C4-2B (cell line): ENCODE measurements at regions not wholly inside any gene's neighbourhood (a gene's known extent, or its start where the extent isn't known, plus 50 kb on each side); places are given as distances from the start of the nearest gene placed in this dataset.

Experiments used
- H3K27ac ChIP-seq: fragments of 450-650 bp; 2 replicates; pipeline ENCODE4 v1.5.1; 2017
- ZFX ChIP-seq: fragments of 450-650 bp; IDR thresholded peaks from 2 replicates; pipeline ENCODE4 v1.6.1; 2017
- TF ChIP-seq, protein P1 (sequence below): fragments of 450-650 bp; conservative IDR thresholded peaks from 2 replicates; pipeline ENCODE4 v1.5.1; 2017; ENCODE audit warnings: mild to moderate bottlenecking

DNA sequence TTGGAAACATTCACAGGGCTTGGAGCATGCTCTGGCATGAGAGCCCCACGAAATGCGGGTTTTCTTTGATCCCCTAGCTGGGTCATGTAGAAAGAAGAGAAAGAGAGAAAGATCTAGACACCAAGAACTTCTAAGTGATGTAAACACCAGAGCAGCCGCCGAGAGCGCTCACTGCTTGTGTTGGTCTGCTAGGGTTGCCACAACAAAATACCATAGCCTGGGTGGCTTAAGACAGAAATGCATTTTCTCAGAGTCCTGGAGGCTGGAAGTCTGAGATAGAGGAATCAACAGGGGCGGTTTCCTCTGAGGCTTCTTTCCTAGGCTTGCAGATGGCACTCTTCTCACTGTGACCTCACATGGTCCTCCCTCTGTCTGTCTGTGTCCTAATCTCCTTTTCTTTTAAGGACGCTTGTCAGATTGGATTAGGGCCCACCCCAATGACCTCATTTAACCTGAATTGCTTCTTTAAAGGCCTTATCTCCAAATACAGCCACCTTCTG lies 139.5 kb downstream of the CYLD start:
- no peak overlapping the region for H3K27ac ChIP-seq
- TF ChIP-seq, protein P1, sequence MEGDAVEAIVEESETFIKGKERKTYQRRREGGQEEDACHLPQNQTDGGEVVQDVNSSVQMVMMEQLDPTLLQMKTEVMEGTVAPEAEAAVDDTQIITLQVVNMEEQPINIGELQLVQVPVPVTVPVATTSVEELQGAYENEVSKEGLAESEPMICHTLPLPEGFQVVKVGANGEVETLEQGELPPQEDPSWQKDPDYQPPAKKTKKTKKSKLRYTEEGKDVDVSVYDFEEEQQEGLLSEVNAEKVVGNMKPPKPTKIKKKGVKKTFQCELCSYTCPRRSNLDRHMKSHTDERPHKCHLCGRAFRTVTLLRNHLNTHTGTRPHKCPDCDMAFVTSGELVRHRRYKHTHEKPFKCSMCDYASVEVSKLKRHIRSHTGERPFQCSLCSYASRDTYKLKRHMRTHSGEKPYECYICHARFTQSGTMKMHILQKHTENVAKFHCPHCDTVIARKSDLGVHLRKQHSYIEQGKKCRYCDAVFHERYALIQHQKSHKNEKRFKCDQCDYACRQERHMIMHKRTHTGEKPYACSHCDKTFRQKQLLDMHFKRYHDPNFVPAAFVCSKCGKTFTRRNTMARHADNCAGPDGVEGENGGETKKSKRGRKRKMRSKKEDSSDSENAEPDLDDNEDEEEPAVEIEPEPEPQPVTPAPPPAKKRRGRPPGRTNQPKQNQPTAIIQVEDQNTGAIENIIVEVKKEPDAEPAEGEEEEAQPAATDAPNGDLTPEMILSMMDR, result no peak
- no peak for TF ChIP-seq ZFX

DNA sequence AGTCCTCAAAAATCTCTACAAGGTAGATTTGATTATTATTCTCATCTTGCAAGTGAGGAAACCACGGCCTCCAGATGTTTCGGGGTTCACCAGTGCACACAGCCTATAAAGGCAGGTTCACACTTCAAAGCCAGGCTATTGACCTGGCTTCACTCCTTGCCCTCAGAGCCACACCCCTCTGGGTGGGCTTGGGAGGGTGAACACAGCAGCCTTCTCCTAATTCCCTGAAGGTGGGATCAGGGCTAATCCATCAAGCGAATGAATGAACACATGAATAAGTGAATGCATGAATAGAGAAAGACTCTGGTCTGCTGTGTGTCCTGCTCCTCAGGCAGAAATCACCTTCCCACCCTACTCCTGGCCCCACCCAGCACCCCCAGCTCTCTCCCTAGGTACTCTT lies 139.0 kb downstream of the CYLD start:
- H3K27ac ChIP-seq, result no peak overlapping the region
- TF ChIP-seq ZFX, result no peak
- TF ChIP-seq, protein P1, result no peak

DNA sequence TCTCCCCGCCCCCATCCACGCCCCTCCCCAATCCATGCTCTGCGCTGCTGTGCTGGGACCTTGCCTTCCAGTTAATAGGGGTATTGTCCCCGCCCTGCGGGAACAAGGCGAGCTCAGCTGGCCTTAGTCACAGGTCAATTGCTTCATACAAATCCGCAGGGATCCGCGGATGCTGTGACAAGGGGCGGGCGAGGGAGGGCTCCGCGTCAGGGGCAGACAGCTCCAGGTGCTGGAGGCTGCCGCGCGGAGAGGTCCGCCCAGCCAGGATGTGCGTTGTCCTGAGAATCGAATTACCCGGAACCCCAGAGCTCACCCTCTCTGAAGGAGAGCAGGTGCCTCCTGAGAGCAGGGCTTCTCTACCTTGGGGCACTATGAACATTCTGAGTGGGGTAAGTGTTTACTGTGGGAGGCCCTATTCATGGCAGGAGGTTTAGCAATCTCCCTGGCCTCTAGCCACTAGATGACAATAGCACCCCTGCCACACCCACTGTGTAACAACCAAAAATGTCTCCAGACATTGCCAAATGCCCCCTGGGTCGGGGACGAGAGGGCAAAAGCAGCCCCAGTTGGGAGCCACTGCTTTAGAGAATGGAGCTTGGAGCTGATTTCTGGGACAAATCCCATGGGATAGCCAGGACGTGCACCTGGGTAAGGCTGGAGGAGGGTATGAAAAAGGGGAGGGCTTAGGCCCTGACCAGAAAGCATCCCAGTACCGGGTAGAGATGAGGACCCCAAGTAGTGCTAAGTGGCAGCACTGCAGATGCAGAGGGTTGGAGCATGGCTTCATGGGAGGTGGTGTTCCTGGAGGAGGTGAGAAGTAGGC lies 138.2 kb downstream of the CYLD start:
- TF ChIP-seq ZFX, result no peak
- TF ChIP-seq, protein P1, result no peak
- no peak overlapping the region for H3K27ac ChIP-seq

DNA sequence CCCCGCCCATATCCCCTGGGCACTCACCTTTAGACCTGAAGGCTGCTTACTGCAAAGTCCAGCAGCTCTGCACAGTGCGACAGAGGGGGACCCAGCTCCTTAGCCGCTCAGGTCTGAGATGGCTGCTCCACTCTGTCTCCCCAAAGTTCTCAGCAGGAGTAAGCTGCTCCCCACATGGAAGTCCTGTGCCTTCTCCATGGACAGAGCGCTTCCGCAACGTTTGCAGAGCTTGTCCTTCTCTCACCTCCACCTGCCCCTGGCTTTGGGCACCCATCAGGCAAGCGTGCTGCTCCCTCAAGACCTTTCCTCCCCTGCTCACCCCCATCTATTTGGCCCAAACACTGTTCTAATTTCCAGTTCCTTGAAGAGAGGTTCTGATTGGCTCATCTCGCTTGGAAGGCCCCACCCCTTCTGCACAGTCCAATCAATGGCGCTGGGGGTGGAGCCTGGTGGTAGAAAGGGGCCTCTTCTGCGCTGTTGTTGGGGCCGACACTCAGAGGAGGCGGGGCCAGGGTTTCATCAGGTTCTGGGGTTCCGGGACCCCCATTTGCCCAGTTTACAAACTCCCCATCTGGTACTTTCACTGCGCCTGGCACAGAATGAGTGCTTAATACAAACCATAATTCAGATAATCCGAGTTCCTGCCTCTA lies 137.2 kb downstream of the CYLD start:
- H3K27ac ChIP-seq, result no peak overlapping the region
- TF ChIP-seq, protein P1, result no peak
- TF ChIP-seq ZFX, result no peak

DNA sequence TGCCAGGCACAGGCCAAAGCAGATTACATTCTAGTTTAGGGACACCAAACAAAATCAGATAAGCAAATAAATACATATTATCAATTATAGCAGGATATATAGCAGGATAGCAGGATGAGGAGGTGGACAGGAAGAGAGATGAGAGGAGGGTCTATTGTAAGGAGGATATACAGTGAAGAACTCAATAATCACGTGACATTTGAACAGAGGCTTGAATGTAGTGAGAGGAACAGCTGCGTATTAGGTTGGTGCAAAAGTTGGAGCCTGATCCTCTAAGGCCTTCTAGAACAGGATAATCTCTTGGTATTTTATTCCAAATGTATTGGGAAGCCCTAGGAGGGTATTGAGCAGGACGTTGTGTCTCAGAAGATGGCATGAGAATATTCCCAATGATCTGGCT lies 136.7 kb downstream of the CYLD start:
- TF ChIP-seq, protein P1, result no peak
- TF ChIP-seq ZFX, result no peak
- H3K27ac ChIP-seq, result no peak overlapping the region

DNA sequence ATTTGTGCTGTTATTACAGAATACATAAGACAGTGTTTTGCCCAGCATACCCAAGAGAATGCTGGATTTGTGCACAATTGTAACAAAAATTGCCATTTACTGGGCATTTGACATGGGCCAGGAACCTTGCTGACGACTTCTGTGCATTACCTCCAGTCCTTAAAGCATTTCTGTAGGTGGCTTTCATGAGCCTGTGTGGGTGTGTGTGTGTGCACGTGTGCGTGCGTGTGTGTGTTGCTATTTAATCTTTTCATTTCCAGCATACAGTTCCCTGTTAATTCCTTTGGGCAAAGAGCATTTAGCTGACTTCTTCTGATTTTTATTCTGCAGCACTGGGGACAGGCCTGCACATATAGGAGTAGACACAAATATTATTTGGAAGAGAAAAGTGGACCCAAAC lies 134.4 kb downstream of the CYLD start:
- no peak for TF ChIP-seq ZFX
- TF ChIP-seq, protein P1, result no peak
- no peak overlapping the region for H3K27ac ChIP-seq

DNA sequence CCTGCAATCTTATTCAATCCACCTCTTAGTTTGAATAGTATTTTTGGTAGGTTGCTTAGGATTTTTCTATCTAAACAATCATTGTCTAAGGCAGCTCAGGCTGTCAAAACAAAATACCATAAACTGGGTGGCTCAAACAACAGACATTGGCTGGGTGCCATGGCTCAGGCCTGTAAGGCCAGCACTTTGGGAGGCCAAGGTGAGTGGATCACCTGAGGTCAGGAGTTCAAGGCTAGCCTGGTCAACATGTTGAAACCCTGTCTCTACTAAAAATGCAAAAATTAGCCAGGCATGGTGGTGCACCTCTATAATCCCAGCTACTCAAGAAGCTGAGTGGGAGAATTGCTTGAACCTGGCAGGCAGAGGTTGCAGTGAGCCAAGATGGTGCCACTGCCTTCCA lies 126.7 kb downstream of the CYLD start:
- TF ChIP-seq, protein P1, result no peak
- TF ChIP-seq ZFX, result no peak
- H3K27ac ChIP-seq, result no peak overlapping the region
